GM12878 (cell line): ENCODE measurements at regions not wholly inside any gene's neighbourhood (a gene's known extent, or its start where the extent isn't known, plus 50 kb on each side); places are given as distances from the start of the nearest gene placed in this dataset.

Source experiments
- BHLHE40 ChIP-seq, 2 experiments: fragments of 450-650 bp in 1 of 2; IDR thresholded peaks; 2 replicates each; pipeline ENCODE4 v1.6.1; 2011 to 2017; ENCODE audit warnings: low read depth in 2 of 2, borderline replicate concordance in 1 of 2, improper control_type of control experiment in 1 of 2, low read length in 1 of 2, mild to moderate bottlenecking in 1 of 2
- BMI1 ChIP-seq: fragments of 450-650 bp; IDR thresholded peaks from 2 replicates; pipeline ENCODE4 v1.6.1; 2016; ENCODE audit warnings: mild to moderate bottlenecking, moderate library complexity, borderline replicate concordance
- EZH2 ChIP-seq: IDR thresholded peaks from 2 replicates; pipeline ENCODE4 v1.6.1; 2012; ENCODE audit warnings: low read depth, mild to moderate bottlenecking, control low read depth, inconsistent platforms, low read length, borderline replicate concordance; ENCODE audit not compliant: control insufficient read depth
- GABPA ChIP-seq: IDR thresholded peaks from 2 replicates; pipeline ENCODE4 v1.6.1; 2014; ENCODE audit warnings: antibody characterized with exemption, low read depth, mild to moderate bottlenecking, inconsistent platforms
- KLF5 ChIP-seq: fragments of 450-650 bp; IDR thresholded peaks from 2 replicates; pipeline ENCODE4 v1.6.1; 2014; ENCODE audit warnings: mild to moderate bottlenecking; ENCODE audit not compliant: partially characterized antibody
- POLR2A ChIP-seq: IDR thresholded peaks from 2 replicates; pipeline ENCODE4 v1.6.1; 2011; ENCODE audit warnings: low read depth, mild to moderate bottlenecking, low read length
- POLR2AphosphoS5 ChIP-seq: IDR thresholded peaks from 2 replicates; pipeline ENCODE4 v1.6.1; 2011; ENCODE audit warnings: mild to moderate bottlenecking, low read length, inconsistent platforms
- RFX5 ChIP-seq: IDR thresholded peaks from 2 replicates; pipeline ENCODE4 v1.6.1; 2011; ENCODE audit warnings: low read depth, low read length, improper control_type of control experiment
- SIX5 ChIP-seq: IDR thresholded peaks from 2 replicates; pipeline ENCODE4 v1.6.1; 2011; ENCODE audit warnings: mild to moderate bottlenecking, low read depth, low read length, moderate library complexity; ENCODE audit not compliant: severe bottlenecking
- TCF12 ChIP-seq: IDR thresholded peaks from 2 replicates; pipeline ENCODE4 v1.6.1; 2011; ENCODE audit warnings: low read depth, mild to moderate bottlenecking, low read length
- TF ChIP-seq, protein P1 (sequence below), 3 experiments: IDR thresholded peaks in 2 of 3; conservative IDR thresholded peaks in 1 of 3; 2 replicates each; pipeline ENCODE4 v1.5.1; 2011; ENCODE audit warnings: low read depth in 3 of 3, low read length in 3 of 3, mild to moderate bottlenecking in 3 of 3, control low read depth in 2 of 3, moderate library complexity in 2 of 3, inconsistent platforms in 1 of 3, mixed read lengths in 1 of 3; ENCODE audit not compliant: control insufficient read depth in 2 of 3, insufficient read depth in 1 of 3; ENCODE audit errors: extremely low read depth in 1 of 3
- TF ChIP-seq, protein P2 (sequence below): IDR thresholded peaks from 2 replicates; pipeline ENCODE4 v1.6.1; 2012; ENCODE audit warnings: mild to moderate bottlenecking, low read depth, low read length
- TF ChIP-seq, protein P3 (sequence below): IDR thresholded peaks from 2 replicates; pipeline ENCODE4 v1.6.1; 2011; ENCODE audit warnings: borderline replicate concordance, low read depth, mild to moderate bottlenecking, moderate library complexity, low read length; ENCODE audit not compliant: insufficient read depth, poor library complexity, severe bottlenecking
- TF ChIP-seq, protein P4 (sequence below): fragments of 450-650 bp; formaldehyde crosslinking; IDR thresholded peaks from 2 replicates; pipeline ENCODE4 v1.5.0; 2022; ENCODE audit warnings: mild to moderate bottlenecking, missing genetic modification characterization

DNA sequence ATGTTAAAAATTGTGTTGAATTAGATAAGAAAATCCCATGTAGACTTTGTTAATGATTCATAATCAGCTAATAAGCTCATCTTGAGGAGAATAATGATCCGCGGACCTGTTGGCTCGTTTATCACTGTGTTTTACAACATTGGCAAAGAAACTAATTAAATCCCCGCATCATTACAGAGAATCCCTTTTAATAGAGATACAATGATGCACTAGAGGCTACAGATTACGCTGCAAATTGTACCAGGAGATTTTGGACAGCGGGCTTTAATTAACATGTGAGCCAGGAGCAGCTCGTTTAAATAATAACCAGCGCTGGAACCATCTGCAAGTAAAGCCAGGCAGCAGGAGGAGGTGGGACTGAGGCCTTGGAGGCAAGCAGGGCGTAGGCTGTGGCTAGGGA, 280.3 kb upstream of the POU3F1 start:
- TF ChIP-seq POLR2AphosphoS5 (no peak), BHLHE40 (IDR thresholded peaks at IDR 0.05; ENCODE audit: borderline replicate concordance in 1 of 2, low read depth in 2 of 2, low read length in 1 of 2) (no peak), POLR2A (no peak), EZH2 (no peak), KLF5 (no peak), TCF12 (no peak), BMI1 (no peak), RFX5 (no peak), SIX5 (no peak), GABPA (no peak)
- TF ChIP-seq, protein P1, sequence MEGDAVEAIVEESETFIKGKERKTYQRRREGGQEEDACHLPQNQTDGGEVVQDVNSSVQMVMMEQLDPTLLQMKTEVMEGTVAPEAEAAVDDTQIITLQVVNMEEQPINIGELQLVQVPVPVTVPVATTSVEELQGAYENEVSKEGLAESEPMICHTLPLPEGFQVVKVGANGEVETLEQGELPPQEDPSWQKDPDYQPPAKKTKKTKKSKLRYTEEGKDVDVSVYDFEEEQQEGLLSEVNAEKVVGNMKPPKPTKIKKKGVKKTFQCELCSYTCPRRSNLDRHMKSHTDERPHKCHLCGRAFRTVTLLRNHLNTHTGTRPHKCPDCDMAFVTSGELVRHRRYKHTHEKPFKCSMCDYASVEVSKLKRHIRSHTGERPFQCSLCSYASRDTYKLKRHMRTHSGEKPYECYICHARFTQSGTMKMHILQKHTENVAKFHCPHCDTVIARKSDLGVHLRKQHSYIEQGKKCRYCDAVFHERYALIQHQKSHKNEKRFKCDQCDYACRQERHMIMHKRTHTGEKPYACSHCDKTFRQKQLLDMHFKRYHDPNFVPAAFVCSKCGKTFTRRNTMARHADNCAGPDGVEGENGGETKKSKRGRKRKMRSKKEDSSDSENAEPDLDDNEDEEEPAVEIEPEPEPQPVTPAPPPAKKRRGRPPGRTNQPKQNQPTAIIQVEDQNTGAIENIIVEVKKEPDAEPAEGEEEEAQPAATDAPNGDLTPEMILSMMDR (IDR thresholded peaks at IDR 0.05 in 2 of 3, conservative IDR thresholded peaks at IDR 0.05 in 1 of 3; ENCODE audit: control insufficient read depth in 2 of 3, extremely low read depth in 1 of 3, insufficient read depth in 1 of 3, low read depth in 3 of 3, low read length in 3 of 3): no peak
- TF ChIP-seq, protein P2, sequence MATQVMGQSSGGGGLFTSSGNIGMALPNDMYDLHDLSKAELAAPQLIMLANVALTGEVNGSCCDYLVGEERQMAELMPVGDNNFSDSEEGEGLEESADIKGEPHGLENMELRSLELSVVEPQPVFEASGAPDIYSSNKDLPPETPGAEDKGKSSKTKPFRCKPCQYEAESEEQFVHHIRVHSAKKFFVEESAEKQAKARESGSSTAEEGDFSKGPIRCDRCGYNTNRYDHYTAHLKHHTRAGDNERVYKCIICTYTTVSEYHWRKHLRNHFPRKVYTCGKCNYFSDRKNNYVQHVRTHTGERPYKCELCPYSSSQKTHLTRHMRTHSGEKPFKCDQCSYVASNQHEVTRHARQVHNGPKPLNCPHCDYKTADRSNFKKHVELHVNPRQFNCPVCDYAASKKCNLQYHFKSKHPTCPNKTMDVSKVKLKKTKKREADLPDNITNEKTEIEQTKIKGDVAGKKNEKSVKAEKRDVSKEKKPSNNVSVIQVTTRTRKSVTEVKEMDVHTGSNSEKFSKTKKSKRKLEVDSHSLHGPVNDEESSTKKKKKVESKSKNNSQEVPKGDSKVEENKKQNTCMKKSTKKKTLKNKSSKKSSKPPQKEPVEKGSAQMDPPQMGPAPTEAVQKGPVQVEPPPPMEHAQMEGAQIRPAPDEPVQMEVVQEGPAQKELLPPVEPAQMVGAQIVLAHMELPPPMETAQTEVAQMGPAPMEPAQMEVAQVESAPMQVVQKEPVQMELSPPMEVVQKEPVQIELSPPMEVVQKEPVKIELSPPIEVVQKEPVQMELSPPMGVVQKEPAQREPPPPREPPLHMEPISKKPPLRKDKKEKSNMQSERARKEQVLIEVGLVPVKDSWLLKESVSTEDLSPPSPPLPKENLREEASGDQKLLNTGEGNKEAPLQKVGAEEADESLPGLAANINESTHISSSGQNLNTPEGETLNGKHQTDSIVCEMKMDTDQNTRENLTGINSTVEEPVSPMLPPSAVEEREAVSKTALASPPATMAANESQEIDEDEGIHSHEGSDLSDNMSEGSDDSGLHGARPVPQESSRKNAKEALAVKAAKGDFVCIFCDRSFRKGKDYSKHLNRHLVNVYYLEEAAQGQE: no peak
- TF ChIP-seq, protein P3, sequence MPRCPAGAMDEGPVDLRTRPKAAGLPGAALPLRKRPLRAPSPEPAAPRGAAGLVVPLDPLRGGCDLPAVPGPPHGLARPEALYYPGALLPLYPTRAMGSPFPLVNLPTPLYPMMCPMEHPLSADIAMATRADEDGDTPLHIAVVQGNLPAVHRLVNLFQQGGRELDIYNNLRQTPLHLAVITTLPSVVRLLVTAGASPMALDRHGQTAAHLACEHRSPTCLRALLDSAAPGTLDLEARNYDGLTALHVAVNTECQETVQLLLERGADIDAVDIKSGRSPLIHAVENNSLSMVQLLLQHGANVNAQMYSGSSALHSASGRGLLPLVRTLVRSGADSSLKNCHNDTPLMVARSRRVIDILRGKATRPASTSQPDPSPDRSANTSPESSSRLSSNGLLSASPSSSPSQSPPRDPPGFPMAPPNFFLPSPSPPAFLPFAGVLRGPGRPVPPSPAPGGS: no peak
- TF ChIP-seq, protein P4, sequence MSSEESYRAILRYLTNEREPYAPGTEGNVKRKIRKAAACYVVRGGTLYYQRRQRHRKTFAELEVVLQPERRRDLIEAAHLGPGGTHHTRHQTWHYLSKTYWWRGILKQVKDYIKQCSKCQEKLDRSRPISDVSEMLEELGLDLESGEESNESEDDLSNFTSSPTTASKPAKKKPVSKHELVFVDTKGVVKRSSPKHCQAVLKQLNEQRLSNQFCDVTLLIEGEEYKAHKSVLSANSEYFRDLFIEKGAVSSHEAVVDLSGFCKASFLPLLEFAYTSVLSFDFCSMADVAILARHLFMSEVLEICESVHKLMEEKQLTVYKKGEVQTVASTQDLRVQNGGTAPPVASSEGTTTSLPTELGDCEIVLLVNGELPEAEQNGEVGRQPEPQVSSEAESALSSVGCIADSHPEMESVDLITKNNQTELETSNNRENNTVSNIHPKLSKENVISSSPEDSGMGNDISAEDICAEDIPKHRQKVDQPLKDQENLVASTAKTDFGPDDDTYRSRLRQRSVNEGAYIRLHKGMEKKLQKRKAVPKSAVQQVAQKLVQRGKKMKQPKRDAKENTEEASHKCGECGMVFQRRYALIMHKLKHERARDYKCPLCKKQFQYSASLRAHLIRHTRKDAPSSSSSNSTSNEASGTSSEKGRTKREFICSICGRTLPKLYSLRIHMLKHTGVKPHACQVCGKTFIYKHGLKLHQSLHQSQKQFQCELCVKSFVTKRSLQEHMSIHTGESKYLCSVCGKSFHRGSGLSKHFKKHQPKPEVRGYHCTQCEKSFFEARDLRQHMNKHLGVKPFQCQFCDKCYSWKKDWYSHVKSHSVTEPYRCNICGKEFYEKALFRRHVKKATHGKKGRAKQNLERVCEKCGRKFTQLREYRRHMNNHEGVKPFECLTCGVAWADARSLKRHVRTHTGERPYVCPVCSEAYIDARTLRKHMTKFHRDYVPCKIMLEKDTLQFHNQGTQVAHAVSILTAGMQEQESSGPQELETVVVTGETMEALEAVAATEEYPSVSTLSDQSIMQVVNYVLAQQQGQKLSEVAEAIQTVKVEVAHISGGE: no peak
